Right lobe of liver (tissue), 6 donors: ENCODE measurements at regions not wholly inside any gene's neighbourhood (a gene's known extent, or its start where the extent isn't known, plus 50 kb on each side); places are given as distances from the start of the nearest gene placed in this dataset.

Source experiments
- ATAC-seq, 4 donors: fragments of 200-7000 bp; cut with Tn5 transposase; one replicate each; pipeline ENCODE4 v1.9.1; 2020; ENCODE audit warnings: mild to moderate bottlenecking in 4 of 4, moderate library complexity in 4 of 4
- DNase-seq, 3 donors: peaks; one replicate each; pipeline ENCODE4 v3.0.0-alpha.2; 2020
- H3K27ac ChIP-seq, 3 donors: fragments of 200-600 bp; one replicate each; pipeline ENCODE4 v1.8.0; 2022
- H3K27me3 ChIP-seq, 2 donors: fragments of 200-600 bp; one replicate each; pipeline ENCODE4 v1.8.0; 2022
- H3K36me3 ChIP-seq, 4 donors: fragments of 200-600 bp; sonication (generic) in 1 of 4; one replicate each; pipeline versions ENCODE4 v1.5.1 to v1.8.0; 2017 to 2022; ENCODE audit warnings: control low read depth in 1 of 4
- H3K4me1 ChIP-seq, 4 donors: fragments of 200-600 bp; sonication (generic) in 1 of 4; one replicate each; pipeline versions ENCODE4 v1.5.1 to v1.8.0; 2017 to 2022; ENCODE audit warnings: control low read depth in 1 of 4
- H3K4me3 ChIP-seq, 3 donors: fragments of 200-600 bp; one replicate each; pipeline ENCODE4 v1.8.0; 2022
- H3K9me3 ChIP-seq, 4 donors: fragments of 200-600 bp; sonication (generic) in 1 of 4; one replicate each; pipeline versions ENCODE4 v1.5.1 to v1.8.0; 2017 to 2022; ENCODE audit warnings: control low read depth in 1 of 4
- CTCF ChIP-seq, 4 donors: fragments of 200-600 bp in 3 of 4; fragments of 450-650 bp in 1 of 4; IDR thresholded peaks; one replicate each; pipeline versions ENCODE4 v1.5.1 to v1.8.0; 2016 to 2022; ENCODE audit warnings: antibody characterized with exemption in 4 of 4, mild to moderate bottlenecking in 2 of 4
- POLR2A ChIP-seq: fragments of 450-650 bp; IDR thresholded peaks from one replicate; pipeline ENCODE4 v1.6.1; 2017; ENCODE audit warnings: antibody characterized with exemption, mild to moderate bottlenecking
- WGBS: methylation state at CpG from one replicate; pipeline ENCODE4 v1.1.6; 2018; ENCODE audit warnings: low coverage, low lambda C conversion rate; ENCODE audit not compliant: insufficient coverage; ENCODE audit errors: missing lambda C conversion rate; 5-methylcytosine and 5-hydroxymethylcytosine counted together
- intact Hi-C, 2 donors: fragments of 100-400 bp; cut with DNase I; formaldehyde crosslinking; loops; one replicate each; pipeline versions ENCODE4 v1.11.2 to v1.14.1; 2022
- donor health status: DM: no; HTN: yes; CAD: no.
- donor health status: DM: no; HTN: no; CAD: no.
- donor health status: DM: no; HTN: no; CAD: no.
- donor health status: DM: no; HTN: yes; CAD: no.
- donor health status: DM: no; HTN: yes; CAD: no.

- H3K27ac ChIP-seq: no peak overlapping the region
- no peaks in the 10 kb centered on the region for H3K9me3 ChIP-seq
- H3K4me3 ChIP-seq: no peak overlapping the region
- DNase-seq (no peak), ATAC-seq (no peak)
- no peaks in the 10 kb centered on the region for H3K36me3 ChIP-seq
- WGBS: 41% methylated on average over 6 of the region's 8 CpGs
- no peaks in the 10 kb centered on the region for H3K4me1 ChIP-seq
- intact Hi-C loops: no loop called here
- TF ChIP-seq POLR2A (no peak), CTCF (IDR thresholded peaks at IDR 0.05) (no peak)
- H3K27me3 ChIP-seq: no peaks in the 10 kb centered on the region
Observed at GRCh38 chr7:124351950-124352349, 319.1 kb upstream of the TMEM229A start.

GRCh38 chr7:124349443-124349842 is 316.6 kb upstream of the TMEM229A start:
- Histone ChIP-seq H3K4me1 (no peaks in the 10 kb centered on the region), H3K4me3 (no peak overlapping the region), H3K36me3 (no peaks in the 10 kb centered on the region), H3K27ac (no peak overlapping the region), H3K9me3 (no peaks in the 10 kb centered on the region), H3K27me3 (no peaks in the 10 kb centered on the region)
- TF ChIP-seq POLR2A: no peak
- TF ChIP-seq CTCF (IDR thresholded peaks at IDR 0.05): no peak
- intact Hi-C loops: no loop called here
- 63% methylated on average over 2 of the region's 2 CpGs for WGBS
- no peak for DNase-seq
- ATAC-seq: no peak

GRCh38 chr7:124338861-124339260 is 306.0 kb upstream of the TMEM229A start:
- Histone ChIP-seq H3K27me3 (no peaks in the 10 kb centered on the region), H3K9me3 (no peaks in the 10 kb centered on the region), H3K4me3 (no peak overlapping the region), H3K27ac (no peak overlapping the region), H3K36me3 (no peaks in the 10 kb centered on the region), H3K4me1 (no peaks in the 10 kb centered on the region)
- DNase-seq (no peak), ATAC-seq (no peak)
- intact Hi-C loops: no loop called here
- 51% methylated on average over 2 of the region's 2 CpGs for WGBS
- TF ChIP-seq CTCF (IDR thresholded peaks at IDR 0.05): no peak
- no peak for TF ChIP-seq POLR2A

DNA sequence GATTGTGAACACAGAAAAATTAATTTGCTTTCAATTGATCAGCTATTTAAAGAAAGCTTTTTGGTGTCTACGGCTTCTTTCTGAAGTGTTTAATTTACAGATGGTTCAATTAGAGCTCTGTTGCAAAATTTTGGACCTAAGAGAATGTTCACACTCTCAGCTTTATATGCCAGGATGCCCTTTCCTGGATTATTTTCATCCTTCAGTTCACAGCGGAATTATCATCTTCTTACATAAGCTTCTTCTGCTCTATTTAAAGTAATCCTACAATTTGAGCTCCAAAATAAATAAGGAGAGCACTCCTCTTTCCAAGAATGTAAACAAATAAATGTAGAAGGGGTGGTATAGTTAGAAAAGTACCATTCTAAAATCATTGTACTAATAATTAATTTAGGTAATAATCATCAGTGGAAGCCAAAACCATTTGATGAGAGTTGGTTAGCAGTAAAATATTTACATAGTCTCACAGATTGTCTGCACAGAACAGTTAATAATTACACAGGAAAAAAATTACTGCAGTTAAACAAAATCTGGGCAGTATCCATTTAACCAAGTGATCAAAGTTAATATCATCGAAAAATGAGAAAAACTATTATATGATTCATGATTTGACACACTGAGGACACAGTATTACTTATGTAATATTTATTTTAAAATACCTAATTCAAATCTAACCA is 298.0 kb upstream of the TMEM229A start:
- WGBS: 22% methylated on average over 3 of the region's 3 CpGs
- Histone ChIP-seq H3K4me1 (peaks cover 0 to 10% (median 0%) of the 10 kb centered on the region in 4 donors), H3K4me3 (no peak overlapping the region), H3K36me3 (no peaks in the 10 kb centered on the region), H3K27ac (no peak overlapping the region), H3K9me3 (no peaks in the 10 kb centered on the region), H3K27me3 (no peaks in the 10 kb centered on the region)
- no peak for TF ChIP-seq CTCF (IDR thresholded peaks at IDR 0.05)
- no peak for TF ChIP-seq POLR2A
- DNase-seq (no peak), ATAC-seq (peak in 3 of 4 donors; percentile 25 to 59 (median 38))
- intact Hi-C loops: no loop called here
